8988T (cell line): ENCODE measurements at regions not wholly inside any gene's neighbourhood (a gene's known extent, or its start where the extent isn't known, plus 50 kb on each side); places are given as distances from the start of the nearest gene placed in this dataset.
"Not testable (repeated sequence)": the region's sequence is repeated elsewhere in the genome, so short reads cannot be mapped to it uniquely, and the experiment has no call there.

Experiments used
- DNase-seq: peaks from one replicate; pipeline ENCODE4 v3.0.0; 2011

DNA sequence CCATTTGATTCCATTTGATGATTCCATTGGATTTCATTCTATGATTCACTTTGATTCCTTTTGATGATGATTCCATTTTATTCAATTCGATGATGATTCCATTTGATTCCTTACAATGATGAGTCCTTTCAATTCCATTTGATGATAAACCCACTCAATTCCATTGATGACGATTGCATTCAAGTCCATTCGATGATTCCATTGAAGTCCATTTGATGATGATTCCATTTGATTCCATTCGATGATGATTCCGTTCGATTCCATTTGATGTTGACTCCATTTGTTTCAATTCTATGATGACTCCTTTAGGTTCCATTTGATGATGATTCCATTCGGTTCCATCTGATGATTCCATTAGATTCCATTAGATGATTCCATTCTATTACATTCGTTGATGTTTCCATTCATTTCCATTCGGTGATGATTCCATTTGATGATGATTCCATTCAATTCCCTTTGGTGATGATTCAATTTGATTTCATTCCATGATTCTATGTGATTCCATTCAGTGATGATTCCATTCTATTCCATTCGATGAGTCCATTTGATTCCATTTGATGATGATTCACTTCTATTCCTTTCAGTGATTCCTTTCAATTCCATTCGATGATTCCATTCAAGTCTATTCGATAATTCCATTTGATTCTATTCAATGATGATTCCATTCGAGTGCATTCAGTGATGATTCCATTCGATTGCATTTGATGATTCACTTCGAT lies 1106.0 kb downstream of the RPIA start:
- DNase-seq: no peak

DNA sequence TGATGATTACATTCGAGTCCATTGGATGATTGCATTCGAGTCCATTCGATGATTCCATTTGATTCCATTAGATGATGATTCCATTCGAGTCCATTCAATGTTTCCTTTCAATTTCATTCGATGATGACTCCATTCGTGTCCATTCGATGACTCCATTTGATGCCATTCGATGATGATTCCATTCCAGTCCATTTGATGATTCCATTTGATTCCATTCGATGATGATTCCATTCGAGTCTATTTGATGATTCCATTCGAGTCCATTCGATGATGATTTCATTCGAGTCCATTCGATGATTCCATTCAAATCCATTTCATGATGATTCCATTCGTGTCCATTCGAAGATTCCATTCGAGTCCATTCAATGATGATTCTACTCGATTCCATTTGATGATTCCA lies 1109.7 kb downstream of the RPIA start:
- not testable (repeated sequence) for DNase-seq

DNA sequence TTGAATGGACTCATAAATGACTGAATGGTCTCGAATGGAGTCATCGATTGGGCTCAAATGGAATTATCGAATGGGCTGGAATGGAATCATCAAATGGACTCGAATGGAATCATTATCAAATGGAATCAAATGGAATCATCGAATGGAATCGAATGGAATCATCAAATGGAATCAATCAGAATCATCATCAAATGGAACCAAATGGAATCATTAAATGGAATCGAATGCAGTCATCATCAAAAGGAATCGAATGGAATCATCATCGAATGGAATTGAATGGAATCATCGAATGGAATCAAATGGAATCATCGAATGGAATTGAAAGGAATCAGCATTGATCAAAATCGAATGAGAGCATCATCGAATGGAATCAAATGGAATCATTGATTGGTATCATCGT lies 1114.9 kb downstream of the RPIA start:
- DNase-seq: not testable (repeated sequence)

- DNase-seq: no peak
Measured at GRCh38 chr2:89811295-89811694, 1119.8 kb downstream of the RPIA start.

GRCh38 chr2:89811910-89812309 lies 1120.4 kb downstream of the RPIA start:
- not testable (repeated sequence) for DNase-seq

DNA sequence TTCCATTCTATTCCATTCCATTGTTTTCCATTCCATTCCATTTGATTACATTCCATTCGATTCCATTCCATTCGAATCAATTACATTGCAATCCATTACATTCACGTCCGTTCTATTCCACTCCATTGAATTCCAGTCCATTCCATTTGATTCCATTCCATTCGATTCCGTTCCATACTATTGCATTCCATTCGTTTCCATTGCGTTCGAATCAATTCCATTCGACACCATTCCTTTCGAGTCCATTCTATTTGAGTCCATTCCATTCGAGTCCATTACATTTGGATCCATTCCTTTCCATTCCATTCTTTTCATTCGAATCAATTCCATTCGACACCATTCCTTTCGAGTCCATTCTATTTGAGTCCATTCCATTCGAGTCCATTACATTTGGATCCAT lies 1122.9 kb downstream of the RPIA start:
- DNase-seq: not testable (repeated sequence)

DNA sequence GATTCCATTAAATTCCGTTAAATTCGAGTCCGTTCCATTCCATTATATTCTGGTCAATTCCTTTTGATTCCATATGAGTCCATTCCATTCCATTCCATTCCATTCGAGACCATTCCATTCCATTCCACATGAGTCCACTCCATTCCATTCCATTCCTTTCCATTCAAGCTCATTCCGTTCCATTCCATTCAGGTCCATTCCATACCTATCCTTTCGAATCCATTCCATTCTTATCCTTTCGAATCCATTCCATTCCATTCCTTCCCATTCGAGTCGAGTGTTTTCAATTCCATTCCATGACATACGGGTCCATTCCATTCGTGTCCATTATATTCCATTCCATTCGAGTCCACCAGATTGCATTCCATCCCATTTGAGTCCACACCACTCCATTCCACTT lies 1127.4 kb downstream of the RPIA start:
- DNase-seq: no peak

DNA sequence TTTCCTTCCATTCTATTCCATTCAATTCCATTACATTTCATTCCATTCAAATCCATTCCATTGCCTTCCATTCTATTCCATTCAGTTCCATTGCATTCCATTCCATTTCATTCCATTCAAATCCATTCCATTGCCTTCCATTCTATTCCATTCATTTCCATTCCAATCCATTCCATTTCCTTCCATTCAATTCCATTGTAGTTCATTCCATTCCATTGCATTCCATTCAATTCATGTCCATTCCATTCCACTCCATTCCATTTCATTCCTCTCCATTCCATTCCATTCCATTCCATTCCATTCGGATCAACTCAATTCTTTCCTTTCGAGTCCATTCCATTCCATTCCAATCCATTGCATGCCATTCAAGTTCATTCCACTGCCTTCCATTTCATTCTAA lies 1128.3 kb downstream of the RPIA start:
- no peak for DNase-seq

DNA sequence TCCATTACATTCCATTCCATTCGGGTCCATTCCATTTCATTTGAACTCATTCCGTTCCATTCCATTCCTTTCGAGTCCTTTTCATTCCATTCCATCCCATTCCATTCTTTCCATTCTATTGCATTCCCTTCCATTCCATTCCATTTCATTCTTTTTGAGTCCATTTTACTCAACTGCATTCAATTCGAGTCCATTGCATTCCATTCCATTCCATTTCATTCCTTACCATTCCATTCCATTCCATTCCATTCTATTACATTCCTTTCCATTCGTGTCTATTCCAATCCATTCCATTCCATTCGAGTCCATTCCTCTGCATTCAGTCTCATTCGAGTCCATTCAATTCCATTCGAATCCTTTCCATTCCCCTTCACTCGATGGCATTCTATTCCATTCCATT lies 1128.8 kb downstream of the RPIA start:
- DNase-seq: no peak

GRCh38 chr2:89821455-89821945 lies 1130.0 kb downstream of the RPIA start:
- no peak for DNase-seq

DNA sequence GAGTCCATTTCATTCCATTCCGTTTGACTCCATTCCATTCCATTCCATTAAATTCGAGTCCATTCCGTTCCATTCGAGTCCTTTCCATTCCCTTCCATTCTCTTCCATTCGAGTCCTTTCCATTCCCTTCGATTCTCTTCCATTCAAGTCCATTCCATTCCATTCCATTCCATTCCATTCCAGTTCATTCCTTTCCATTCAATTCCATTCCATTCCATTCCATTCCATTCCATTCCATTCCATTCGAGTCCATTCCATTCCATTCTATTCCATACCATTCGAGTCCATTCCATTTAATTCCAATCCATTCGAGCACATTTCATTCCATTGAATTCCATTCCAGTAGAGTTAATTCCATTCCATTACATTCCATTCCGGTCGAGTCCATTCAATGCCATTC lies 1130.9 kb downstream of the RPIA start:
- not testable (repeated sequence) for DNase-seq

GRCh38 chr2:89823556-89823955 lies 1132.1 kb downstream of the RPIA start:
- DNase-seq: no peak

DNA sequence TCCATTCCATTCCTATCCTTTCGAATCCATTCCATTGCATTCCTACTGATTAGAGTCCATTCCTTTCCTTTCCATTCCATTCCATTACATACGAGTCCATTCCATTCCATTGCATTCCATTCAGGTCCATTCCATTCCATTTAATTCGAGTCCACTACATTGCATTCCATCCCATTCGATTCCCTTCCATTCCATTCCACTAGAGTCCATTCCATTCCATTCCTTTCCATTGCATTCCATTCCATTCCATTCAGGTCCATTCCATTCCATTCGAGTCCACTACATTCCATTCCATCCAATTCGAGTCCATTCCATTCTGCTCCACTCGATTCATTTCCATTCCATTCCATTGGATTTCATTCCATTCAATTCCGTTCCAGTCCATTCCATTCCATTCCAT lies 1133.6 kb downstream of the RPIA start:
- no peak for DNase-seq

- DNase-seq: not testable (repeated sequence)
Measured at GRCh38 chr2:89826741-89827140, 1135.3 kb downstream of the RPIA start.

DNA sequence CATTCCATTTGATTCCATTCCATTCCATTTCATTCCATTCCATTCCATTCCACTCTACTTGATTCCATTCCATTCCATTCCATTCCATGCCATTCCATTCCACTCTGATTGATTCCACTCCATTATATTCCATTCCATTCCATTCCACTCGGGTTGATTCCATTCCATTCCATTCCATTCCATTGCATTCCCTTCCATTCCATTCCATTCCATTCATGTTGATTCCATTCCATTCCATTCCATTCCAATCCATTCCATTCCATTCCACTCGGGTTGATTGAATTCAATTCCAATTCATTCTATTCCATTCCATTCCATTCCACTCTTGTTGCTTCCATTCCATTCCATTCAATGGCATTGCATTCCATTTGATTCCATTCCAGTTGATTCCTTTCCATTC lies 1136.4 kb downstream of the RPIA start:
- DNase-seq: not testable (repeated sequence)

GRCh38 chr2:89828416-89828815 lies 1136.9 kb downstream of the RPIA start:
- DNase-seq: not testable (repeated sequence)

- not testable (repeated sequence) for DNase-seq
Measured at GRCh38 chr2:89828961-89829631, 1137.6 kb downstream of the RPIA start.

DNA sequence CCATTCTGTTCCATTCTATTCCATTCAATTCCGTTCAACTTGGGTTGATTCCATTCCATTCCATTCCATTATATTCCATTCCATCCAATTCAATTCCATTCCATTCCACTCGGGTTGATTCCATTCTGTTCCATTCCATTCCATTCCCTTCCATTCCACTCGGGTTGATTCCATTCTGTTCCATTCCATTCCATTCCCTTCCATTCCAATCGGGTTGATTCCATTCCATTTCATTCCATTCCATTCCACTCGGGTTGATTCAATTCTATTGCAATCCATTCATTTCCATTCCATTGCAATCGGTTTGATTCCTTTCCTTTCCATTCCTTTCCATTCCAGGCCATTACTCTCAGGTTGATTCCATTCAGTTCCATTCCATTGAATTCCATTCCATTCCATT lies 1138.4 kb downstream of the RPIA start:
- no peak for DNase-seq

DNA sequence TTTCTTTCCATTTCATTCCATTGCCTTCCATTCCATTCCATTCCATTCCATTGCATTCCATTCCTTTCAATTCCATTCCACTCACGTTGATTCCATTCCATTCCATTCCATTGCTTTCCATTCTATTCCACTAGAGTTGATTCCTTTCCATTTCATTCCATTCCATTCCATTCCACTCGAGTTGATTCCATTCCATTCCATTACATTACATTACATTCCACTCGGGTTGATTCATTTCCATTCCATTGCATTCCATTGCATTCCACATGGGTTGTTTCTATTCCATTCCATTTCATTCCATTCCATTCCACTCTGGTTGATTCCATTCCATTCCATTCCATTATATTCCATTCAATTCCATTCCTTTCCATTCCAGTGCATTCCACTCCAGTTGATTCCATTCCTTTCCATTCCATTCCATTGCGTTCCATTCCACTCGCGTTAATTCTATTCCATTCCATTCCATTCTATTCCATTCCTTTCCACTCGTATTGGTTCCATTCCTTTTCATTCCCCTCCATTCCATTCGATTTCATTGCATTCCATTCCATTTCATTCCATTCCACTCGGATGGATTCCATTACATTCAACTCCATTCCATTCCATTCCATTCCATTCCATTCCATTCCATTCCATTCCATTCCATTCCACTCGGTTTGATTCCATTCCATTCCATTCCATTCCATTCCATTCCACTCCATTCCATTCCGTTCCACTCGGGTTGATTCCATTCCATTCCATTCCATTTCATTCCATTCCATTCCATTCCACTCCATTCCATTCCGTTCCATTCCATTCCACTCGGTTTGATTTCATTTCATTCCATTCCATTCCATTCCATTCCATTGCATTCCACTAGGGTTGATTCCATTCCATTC lies 1139.1 kb downstream of the RPIA start:
- DNase-seq: not testable (repeated sequence)

DNA sequence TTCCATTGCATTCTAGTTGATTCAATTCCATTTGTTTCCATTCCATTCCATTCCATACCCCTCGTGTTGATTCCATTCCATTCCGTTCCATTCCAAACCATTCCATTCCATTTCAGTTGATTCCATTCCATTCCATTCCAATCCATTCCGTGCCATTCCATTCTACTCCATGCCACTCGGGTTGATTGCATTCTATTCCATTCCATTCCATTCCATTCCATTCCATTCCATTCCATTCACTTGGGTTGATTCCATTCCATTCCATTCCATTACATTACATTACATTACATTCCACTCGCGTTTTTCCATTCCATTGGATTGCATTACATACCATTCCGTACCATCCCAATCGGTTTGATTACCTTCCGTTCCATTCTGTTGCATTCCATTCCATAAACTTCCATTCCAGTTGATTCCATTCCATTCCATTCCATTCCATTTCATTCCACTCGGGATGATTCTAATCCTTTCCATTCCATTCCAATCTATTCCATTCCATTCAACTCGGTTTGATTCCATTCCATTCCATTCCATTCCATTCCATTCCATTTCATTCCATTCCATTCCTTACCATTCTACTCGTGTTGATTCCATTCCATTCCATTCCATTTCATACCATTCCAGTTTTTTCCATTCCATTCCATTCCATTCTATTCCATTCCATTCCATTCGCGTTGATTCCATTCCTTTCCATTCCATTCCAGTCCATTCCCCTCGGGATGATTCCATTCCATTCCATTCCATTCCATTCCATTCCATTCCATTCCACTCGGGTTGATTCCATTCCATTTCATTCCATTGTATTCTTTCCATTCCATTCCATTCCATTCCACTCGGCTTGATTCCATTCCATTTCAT lies 1140.4 kb downstream of the RPIA start:
- DNase-seq: no peak

GRCh38 chr2:89833116-89833779 lies 1141.8 kb downstream of the RPIA start:
- no peak for DNase-seq

- DNase-seq: no peak
Measured at GRCh38 chr2:89833780-89834117, 1142.3 kb downstream of the RPIA start.
